GM12872 (cell line): ENCODE measurements at regions not wholly inside any gene's neighbourhood (a gene's known extent, or its start where the extent isn't known, plus 50 kb on each side); places are given as distances from the start of the nearest gene placed in this dataset.

Source experiments
- TF ChIP-seq, protein P1 (sequence below): IDR thresholded peaks from 3 replicates; pipeline ENCODE4 v1.5.1; 2011; ENCODE audit warnings: low read depth, mild to moderate bottlenecking, low read length, moderate library complexity; ENCODE audit not compliant: insufficient read depth

DNA sequence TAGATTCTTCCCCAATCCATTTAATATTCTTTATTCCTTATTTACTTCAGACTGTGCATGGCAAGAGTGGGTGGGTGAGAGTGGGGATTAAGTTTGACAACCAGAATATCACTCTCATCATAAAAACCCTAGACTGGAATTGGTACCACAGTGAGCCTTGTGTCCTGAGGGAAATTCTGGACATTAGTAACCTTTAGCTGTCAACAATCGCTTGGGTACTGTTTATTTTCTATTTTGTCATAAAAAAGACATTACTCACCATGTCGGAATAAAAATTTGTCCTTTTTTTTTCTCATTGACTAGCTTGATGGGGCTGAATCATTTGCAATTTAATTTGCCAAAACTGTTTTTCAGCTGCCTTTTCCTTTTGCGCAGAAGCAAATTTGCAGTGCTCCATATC is 176.1 kb upstream of the SEMA3C start:
- TF ChIP-seq, protein P1, sequence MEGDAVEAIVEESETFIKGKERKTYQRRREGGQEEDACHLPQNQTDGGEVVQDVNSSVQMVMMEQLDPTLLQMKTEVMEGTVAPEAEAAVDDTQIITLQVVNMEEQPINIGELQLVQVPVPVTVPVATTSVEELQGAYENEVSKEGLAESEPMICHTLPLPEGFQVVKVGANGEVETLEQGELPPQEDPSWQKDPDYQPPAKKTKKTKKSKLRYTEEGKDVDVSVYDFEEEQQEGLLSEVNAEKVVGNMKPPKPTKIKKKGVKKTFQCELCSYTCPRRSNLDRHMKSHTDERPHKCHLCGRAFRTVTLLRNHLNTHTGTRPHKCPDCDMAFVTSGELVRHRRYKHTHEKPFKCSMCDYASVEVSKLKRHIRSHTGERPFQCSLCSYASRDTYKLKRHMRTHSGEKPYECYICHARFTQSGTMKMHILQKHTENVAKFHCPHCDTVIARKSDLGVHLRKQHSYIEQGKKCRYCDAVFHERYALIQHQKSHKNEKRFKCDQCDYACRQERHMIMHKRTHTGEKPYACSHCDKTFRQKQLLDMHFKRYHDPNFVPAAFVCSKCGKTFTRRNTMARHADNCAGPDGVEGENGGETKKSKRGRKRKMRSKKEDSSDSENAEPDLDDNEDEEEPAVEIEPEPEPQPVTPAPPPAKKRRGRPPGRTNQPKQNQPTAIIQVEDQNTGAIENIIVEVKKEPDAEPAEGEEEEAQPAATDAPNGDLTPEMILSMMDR: no peak

DNA sequence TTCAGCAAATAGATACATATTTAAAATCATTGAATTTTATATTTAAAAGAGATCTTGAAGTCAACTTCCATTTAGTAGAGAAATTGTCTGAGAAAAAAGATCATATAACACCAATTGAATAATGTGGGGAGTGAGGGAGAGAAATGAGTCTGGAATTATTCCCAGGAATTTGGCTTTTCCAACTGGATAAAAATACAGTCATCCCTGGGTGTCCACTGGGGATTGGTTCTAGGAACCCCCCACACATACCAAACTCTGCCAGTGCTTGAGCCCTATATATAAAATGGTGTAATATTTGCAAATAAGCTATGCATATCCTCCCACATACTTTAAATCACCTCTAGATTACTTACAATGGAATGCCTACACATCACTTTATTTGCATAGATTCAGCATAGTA is 162.8 kb upstream of the SEMA3C start:
- TF ChIP-seq, protein P1: no peak

DNA sequence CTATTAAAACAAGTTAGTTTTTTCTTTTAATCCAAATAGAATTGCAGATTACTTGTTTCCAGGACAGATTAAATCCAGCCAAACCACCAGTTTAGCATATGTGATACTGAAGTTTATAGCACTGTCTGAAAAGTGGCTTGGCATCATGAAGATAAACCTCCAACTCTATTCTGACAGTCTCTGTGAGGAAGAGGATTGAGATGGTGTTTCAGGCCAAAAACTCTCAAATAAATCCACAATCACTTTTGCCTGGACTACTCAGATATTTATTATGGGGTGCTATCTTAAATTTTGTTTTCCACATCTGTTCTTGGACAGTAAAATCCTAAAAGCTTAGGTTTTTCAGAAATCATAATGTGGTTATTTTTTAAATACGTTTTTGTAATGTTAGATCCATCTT is 161.7 kb upstream of the SEMA3C start:
- TF ChIP-seq, protein P1: no peak

DNA sequence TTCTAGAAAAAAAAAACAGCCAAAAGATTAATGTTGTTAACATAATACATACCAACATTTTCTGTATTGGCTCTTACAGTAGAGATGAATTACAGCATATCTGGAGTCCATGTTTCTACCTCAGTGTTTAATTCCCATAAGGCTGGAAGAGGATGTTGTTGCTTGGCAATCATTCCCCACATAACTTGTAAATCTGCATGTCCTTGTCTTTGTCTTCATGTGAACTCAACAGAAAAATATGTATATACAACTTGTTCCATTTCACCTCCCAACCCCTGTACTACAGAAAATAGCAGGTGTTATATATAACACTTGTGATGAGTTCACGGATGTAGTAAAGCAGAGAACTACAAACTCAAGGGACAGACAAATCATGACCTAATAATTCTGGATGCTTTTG is 160.9 kb upstream of the SEMA3C start:
- TF ChIP-seq, protein P1: no peak

DNA sequence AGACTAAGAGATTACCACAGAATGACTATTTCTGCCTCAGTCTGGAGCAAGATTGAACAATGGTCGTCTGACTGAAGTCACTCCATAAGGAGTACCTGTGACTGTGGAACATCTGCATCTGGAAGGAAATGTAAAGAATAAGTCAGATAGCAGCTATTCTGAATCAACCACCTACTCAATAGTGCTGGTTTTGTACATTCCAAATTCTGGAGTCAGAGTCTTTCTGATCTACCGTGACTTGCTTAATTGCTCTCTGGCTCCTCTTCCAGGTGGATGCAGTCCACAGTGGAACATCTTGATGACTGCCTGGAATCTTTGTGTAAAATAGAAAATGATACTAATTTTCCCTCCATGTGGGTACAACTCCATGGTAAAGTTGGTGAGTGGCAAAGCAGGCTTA is 156.3 kb upstream of the SEMA3C start:
- TF ChIP-seq, protein P1: no peak

DNA sequence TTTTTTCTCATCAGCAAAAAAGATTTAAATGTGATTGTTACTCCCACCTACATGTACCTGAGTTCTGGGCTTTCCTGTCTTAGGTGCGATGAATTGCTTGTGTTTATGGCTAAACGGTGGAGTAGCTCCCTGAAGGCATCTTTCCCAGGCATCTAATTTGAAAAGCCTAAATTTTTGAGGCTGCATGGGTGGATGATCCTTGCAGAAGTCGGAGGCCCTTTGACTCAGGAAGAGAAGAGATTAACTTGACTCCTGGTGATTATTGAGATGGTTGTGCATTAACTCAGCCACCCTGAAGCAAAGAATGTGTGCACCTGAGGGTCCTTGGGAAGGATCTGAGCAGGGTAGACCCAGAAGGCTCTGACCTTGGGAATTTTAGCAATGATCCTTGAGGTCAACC is 155.6 kb upstream of the SEMA3C start:
- TF ChIP-seq, protein P1: no peak

DNA sequence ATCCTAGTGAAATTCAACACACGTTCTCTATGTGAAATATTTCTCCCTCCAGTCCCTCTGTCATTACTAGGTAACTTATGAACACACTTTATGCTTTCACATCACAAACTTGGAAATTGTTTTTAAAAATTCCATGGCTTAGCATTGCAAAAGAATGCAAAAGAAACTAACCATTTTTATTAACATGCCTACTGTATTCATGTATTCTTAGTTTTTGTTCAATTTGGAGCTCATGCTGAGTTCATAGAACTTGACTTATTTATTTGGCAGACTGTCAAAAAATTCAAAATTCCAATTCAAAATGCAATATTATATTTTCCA is 155.0 kb upstream of the SEMA3C start:
- TF ChIP-seq, protein P1: no peak

DNA sequence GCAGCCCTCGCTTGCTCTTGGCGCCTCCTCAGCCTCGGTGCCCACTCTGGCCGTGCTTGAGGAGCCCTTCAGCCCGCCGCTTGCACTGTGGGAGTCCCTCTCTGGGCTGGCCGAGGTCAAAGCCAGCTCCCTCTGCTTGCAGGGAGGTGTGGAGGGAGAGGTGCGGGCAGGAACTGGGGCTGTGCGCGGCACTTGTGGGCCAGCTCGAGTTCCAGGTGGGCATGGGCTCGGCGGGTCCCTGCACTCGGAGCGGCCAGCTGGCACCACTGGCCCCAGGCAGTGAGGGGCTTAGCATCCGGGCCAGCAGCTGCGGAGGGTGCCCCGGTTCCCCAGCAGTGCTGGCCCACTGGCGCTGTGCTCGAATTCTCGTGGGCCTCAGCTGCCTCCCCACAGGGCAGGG is 152.1 kb upstream of the SEMA3C start:
- TF ChIP-seq, protein P1: no peak
